ENCODE measurements at regions not wholly inside any gene's neighbourhood (a gene's known extent, or its start where the extent isn't known, plus 50 kb on each side); places are given as distances from the start of the nearest gene placed in this dataset.

- no peak for TF ChIP-seq CTCF (IDR thresholded peaks at IDR 0.05)
- no peak for TF ChIP-seq POLR2A (IDR thresholded peaks at IDR 0.05)
These were observed 50.2 kb upstream of the EML4 start for GRCh38 chr2:42118754-42119569.

Measured in body of pancreas (tissue), 4 donors.